ENCODE measurements at regions not wholly inside any gene's neighbourhood (a gene's known extent, or its start where the extent isn't known, plus 50 kb on each side); places are given as distances from the start of the nearest gene placed in this dataset.

DNA sequence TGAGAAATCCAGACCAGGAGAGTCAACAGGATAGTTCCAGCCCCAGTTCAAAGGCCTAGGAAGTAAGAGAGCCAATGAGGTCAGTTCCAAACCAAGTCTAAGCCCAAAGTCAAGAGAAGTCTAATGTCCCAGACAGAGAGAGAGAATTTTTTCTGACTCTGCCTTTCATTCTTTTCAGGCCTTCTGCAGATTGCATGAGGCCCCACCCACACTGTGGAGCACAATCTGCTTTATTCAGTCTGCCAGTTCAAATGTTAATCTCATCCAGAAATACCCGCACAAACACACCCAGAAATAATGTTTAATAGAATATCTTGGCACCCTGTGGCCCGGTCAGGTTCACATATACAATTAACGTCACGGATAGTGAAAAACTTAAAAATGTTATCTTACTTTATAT is 962.4 kb upstream of the SOX9 start:
- no peak for DNase-seq (ENCODE audit: low read depth)

- DNase-seq (ENCODE audit: low read depth), result no peak
These were observed 957.6 kb upstream of the SOX9 start for GRCh38 chr17:71163121-71163812.

DNA sequence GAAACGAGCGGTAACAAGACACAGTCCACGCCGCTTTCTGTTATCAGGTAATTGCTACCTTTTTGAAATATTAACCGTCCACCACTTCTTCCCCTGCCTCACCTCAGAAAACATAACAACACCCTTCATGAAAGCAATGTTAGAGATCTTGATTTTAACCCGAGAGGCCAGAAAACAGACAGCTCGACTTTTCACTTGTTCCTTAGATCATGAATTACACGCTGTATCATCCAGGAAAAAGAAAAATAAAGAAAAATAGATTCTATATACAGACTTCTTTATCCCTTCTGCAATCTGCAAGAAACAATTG is 957.1 kb upstream of the SOX9 start:
- no peak for DNase-seq (ENCODE audit: low read depth)

DNA sequence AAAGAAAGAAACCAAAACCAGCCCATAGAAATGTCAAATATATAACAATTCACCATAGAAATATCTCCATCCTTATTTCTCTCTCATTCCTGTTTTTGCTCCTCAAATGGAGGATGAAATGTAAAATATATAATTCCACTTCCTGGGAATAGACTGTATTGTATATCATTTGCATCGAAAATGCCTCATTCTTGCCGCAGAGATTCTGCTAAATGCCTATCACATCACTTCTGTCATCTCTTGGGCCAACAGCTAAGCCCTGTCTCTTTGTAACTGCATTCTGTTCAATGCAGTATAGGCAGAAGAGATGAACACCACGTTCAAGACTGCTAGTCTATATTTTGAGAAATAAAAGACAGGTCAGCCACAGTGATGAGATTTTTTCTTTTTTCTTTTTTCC is 956.3 kb upstream of the SOX9 start:
- DNase-seq (ENCODE audit: low read depth), result no peak

GRCh38 chr17:71166311-71166710 is 954.5 kb upstream of the SOX9 start:
- DNase-seq (ENCODE audit: low read depth), result no peak

- no peak for DNase-seq (ENCODE audit: low read depth)
These were observed 952.6 kb upstream of the SOX9 start for GRCh38 chr17:71168053-71168741.

- no peak for DNase-seq (ENCODE audit: low read depth)
These were observed 950.8 kb upstream of the SOX9 start for GRCh38 chr17:71170070-71170469.

GRCh38 chr17:71171270-71171669 is 949.5 kb upstream of the SOX9 start:
- DNase-seq (ENCODE audit: low read depth), result no peak

GRCh38 chr17:71173991-71174390 is 946.8 kb upstream of the SOX9 start:
- DNase-seq (ENCODE audit: low read depth), result no peak

DNA sequence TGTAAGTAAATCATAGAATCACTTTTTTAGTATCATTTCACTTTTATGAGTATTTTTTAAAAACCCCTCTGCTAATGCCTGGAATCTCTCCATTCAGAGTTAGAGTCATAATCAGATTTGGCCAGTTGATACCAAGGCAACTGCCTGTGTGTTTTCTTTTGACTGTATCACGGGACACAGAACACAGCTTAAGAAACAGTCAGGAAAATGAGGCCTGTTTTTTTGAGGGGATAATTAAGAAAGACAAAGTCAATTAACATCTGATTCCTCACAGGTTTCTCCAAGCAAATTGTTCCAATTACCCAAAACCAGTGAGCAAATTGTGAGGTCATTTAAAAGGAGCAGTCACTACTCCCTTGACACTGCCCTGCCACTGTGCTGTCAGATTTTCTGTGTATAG is 944.5 kb upstream of the SOX9 start:
- no peak for DNase-seq (ENCODE audit: low read depth)

GRCh38 chr17:71176928-71177443 is 943.8 kb upstream of the SOX9 start:
- DNase-seq (ENCODE audit: low read depth), result no peak

DNA sequence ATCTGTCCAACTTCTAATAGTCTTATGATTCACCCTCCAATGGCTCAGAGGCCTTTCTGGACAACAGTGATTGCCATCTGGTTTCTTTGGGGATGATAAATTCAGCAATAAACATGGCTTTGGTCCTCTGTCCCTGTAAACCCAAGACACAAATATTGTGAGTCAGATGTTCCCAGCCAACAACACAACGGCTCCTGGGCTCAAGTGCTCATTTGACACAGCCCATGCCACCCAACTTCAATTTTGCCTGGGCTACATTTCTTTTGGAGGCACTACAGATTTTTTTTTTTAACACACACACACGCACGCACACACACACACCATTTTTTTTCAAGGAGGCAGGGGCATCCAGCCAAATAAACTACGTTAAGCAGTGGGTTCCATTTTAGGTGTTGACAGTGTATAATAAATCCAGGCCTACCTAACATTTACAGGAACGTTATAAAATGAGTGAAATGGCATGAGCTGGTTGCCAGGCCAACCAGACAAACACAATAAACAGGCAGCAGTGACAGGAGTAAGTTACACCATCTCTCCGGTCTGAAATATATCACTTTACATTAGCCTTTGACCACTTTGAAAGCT is 939.9 kb upstream of the SOX9 start:
- DNase-seq (ENCODE audit: low read depth), result peak; percentile 56

DNA sequence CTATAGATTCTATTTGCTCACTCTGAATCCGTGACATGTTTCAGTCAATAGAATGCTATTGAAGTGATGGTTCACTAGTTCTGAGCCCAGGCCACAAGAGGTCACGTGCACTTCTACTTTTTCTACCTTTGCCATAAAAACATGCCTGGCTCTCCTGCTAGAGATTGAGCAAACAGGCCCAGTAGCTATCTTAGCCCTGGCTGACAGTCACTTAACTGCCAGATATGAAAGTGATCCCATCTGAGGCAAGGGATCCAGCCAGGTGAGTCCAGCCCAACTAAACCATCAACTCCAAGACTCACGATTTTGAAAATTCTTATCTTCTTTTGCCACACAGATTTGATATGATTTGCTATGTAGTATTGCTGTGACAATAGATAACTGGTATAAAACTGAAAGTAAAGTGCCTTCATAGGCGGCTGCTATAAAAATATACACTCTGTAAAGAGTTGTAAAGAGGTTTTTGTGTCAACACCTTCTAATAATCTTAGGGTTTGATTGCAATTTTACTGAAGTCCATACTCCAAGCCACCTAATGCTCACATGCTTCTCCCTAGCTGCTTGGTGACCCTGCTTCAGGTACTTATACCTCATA is 937.7 kb upstream of the SOX9 start:
- no peak for DNase-seq (ENCODE audit: low read depth)

- DNase-seq (ENCODE audit: low read depth), result peak; percentile 13
These were observed 936.1 kb upstream of the SOX9 start for GRCh38 chr17:71184716-71185115.

DNA sequence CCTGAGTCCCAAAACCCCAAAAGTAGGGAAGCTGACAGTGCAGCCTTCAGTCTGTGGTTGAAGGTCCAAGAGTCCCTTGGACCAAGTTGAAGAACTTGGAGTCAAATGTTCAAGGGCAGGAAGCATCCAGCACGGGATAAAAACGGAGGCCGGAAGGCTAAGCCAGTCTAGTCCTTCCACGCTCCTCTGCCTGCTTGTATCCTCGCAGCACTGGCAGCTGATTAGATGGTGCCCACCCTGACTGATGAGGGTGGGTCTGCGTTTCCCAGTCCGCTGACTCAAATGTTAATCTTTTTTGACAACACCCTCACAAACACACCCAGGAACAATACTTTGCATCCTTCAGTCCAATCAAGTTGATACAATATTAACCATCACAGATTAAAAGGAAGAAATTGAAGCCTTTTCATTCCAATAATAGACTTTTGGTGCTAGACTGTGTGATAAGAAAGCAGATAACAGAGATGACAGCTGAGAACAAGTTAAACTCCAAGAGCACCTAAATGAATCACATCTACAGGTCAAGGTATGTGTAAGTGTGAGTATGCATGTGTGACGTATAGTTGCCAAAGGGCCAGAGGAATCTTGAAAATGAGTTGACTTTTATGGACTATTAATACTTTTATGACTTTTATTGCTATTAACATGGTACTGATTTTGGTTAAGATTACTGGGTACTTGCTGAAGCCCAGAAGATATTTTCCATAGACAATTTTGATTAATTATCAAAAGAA is 933.5 kb upstream of the SOX9 start:
- no peak for DNase-seq (ENCODE audit: low read depth)

GRCh38 chr17:71188811-71189492 is 931.9 kb upstream of the SOX9 start:
- DNase-seq (ENCODE audit: low read depth), result peak; percentile 92

- DNase-seq (ENCODE audit: low read depth), result no peak
These were observed 931.4 kb upstream of the SOX9 start for GRCh38 chr17:71189493-71189831.

DNA sequence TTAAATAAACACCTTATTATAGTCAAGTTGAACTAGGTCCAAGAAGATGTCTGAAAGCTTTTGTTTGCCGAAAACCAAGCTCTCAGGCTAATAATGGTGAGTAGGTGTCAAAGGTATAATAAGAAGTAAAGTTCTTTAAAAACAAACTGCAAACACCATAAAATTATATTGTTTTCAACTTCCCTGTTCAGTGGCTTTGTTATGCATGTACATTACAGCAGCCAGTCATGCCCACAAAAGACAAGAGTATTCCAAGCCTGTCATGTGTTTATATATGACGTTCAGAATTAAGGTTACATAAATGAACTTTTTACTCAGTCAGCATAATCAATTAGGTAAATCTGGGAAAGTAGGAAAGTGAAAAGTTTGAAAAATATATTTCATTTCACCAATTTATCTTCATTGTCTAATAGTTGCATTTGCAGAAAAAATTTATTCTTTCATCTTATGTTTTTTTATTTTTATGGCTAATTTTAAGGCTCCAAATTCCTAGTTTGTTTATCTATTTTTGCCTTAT is 928.7 kb upstream of the SOX9 start:
- no peak for DNase-seq (ENCODE audit: low read depth)

- DNase-seq (ENCODE audit: low read depth), result no peak
These were observed 928.0 kb upstream of the SOX9 start for GRCh38 chr17:71192848-71193247.

- peak; percentile 35 for DNase-seq (ENCODE audit: low read depth)
These were observed 920.2 kb upstream of the SOX9 start for GRCh38 chr17:71200597-71200996.

DNA sequence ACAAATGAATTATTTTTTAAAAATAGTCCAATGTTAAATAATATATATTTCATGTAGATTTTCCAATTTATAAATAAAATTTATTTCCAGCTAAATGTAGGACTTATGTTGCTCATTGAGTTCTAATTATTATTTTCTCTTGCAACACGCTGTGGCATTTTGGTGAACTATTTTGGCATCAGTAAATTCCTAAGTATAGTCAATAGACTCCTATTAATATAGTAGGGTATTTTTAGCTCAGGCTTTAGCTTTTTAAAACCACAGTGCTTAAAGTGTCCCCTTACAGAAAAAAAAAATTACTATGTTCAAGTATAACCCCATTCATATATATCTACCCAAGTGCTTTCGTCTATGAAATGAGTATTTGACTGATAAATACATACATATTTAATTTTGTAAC is 919.2 kb upstream of the SOX9 start:
- DNase-seq (ENCODE audit: low read depth), result no peak

- DNase-seq (ENCODE audit: low read depth), result no peak
These were observed 918.4 kb upstream of the SOX9 start for GRCh38 chr17:71202449-71202848.

Data from EH (cell line).